Effector CD8-positive, alpha-beta T cell (primary cell): ENCODE measurements at regions not wholly inside any gene's neighbourhood (a gene's known extent, or its start where the extent isn't known, plus 50 kb on each side); places are given as distances from the start of the nearest gene placed in this dataset.
"Not testable (repeated sequence)": the region's sequence is repeated elsewhere in the genome, so short reads cannot be mapped to it uniquely, and the experiment has no call there.

ENCODE experiments used
- DNase-seq: peaks from one replicate; lab custom pipeline; 2025; lab: John Stamatoyannopoulos, UW

- no peak for DNase-seq
These were observed 354.0 kb upstream of the ADAMTS5 start for GRCh38 chr21:27320868-27321267.

GRCh38 chr21:27317601-27318000 is 350.7 kb upstream of the ADAMTS5 start:
- not testable (repeated sequence) for DNase-seq

- DNase-seq = no peak
These were observed 348.5 kb upstream of the ADAMTS5 start for GRCh38 chr21:27315373-27315772.

GRCh38 chr21:27314131-27314530 is 347.2 kb upstream of the ADAMTS5 start:
- no peak for DNase-seq

GRCh38 chr21:27306791-27307775 is 340.2 kb upstream of the ADAMTS5 start:
- DNase-seq = no peak

- DNase-seq = no peak
These were observed 339.3 kb upstream of the ADAMTS5 start for GRCh38 chr21:27306206-27306605.

- no peak for DNase-seq
These were observed 334.3 kb upstream of the ADAMTS5 start for GRCh38 chr21:27301220-27301619.

GRCh38 chr21:27300770-27301169 is 333.9 kb upstream of the ADAMTS5 start:
- no peak for DNase-seq

- DNase-seq = no peak
These were observed 331.6 kb upstream of the ADAMTS5 start for GRCh38 chr21:27298465-27298864.

GRCh38 chr21:27293239-27293638 is 326.4 kb upstream of the ADAMTS5 start:
- DNase-seq = no peak

GRCh38 chr21:27292783-27293182 is 325.9 kb upstream of the ADAMTS5 start:
- no peak for DNase-seq

GRCh38 chr21:27292229-27292628 is 325.3 kb upstream of the ADAMTS5 start:
- no peak for DNase-seq

- DNase-seq = no peak
These were observed 324.1 kb upstream of the ADAMTS5 start for GRCh38 chr21:27291006-27291405.

GRCh38 chr21:27290028-27290427 is 323.1 kb upstream of the ADAMTS5 start:
- DNase-seq = no peak

- DNase-seq = no peak
These were observed 319.9 kb upstream of the ADAMTS5 start for GRCh38 chr21:27286760-27287159.

GRCh38 chr21:27277110-27277509 is 310.2 kb upstream of the ADAMTS5 start:
- DNase-seq = no peak

GRCh38 chr21:27275294-27275927 is 308.5 kb upstream of the ADAMTS5 start:
- DNase-seq = no peak

- no peak for DNase-seq
These were observed 302.8 kb upstream of the ADAMTS5 start for GRCh38 chr21:27269644-27270043.

- no peak for DNase-seq
These were observed 301.4 kb upstream of the ADAMTS5 start for GRCh38 chr21:27268290-27268689.

GRCh38 chr21:27265949-27266348 is 299.1 kb upstream of the ADAMTS5 start:
- DNase-seq = no peak

- no peak for DNase-seq
These were observed 298.6 kb upstream of the ADAMTS5 start for GRCh38 chr21:27265492-27265891.

GRCh38 chr21:27261676-27262075 is 294.8 kb upstream of the ADAMTS5 start:
- DNase-seq = no peak

GRCh38 chr21:27260728-27261127 is 293.8 kb upstream of the ADAMTS5 start:
- DNase-seq = no peak
